Heart right ventricle (tissue), 16 donors: ENCODE measurements at regions not wholly inside any gene's neighbourhood (a gene's known extent, or its start where the extent isn't known, plus 50 kb on each side); places are given as distances from the start of the nearest gene placed in this dataset.

Source experiments
- ATAC-seq, 8 donors: fragments of 200-7000 bp; cut with Tn5 transposase; one replicate each; pipeline ENCODE4 v1.9.1; 2020; ENCODE audit warnings: mild to moderate bottlenecking in 8 of 8, moderate library complexity in 8 of 8, moderate number of reproducible peaks in 1 of 8
- DNase-seq, 2 donors: peaks; one replicate each; pipeline ENCODE4 v3.0.0-alpha.2; 2020
- H3K27ac ChIP-seq, 10 donors: fragments of 200-600 bp; sonication (generic) in 2 of 10; one replicate each; pipeline versions ENCODE4 v1.5.0 to v1.8.0; 2020 to 2022; ENCODE audit warnings: mild to moderate bottlenecking in 3 of 10
- H3K27me3 ChIP-seq, 7 donors: fragments of 200-600 bp; one replicate each; pipeline ENCODE4 v1.8.0; 2021 to 2022; ENCODE audit warnings: mild to moderate bottlenecking in 2 of 7
- H3K36me3 ChIP-seq, 9 donors: fragments of 200-600 bp; sonication (generic) in 1 of 9; one replicate each; pipeline versions ENCODE4 v1.5.0 to v1.8.0; 2020 to 2022; ENCODE audit warnings: mild to moderate bottlenecking in 2 of 9
- H3K4me1 ChIP-seq, 9 donors: fragments of 200-600 bp; sonication (generic) in 1 of 9; one replicate each; pipeline versions ENCODE4 v1.5.0 to v1.8.0; 2020 to 2022; ENCODE audit warnings: mild to moderate bottlenecking in 4 of 9
- H3K4me3 ChIP-seq, 10 donors: fragments of 200-600 bp; sonication (generic) in 2 of 10; one replicate each; pipeline versions ENCODE4 v1.5.0 to v1.8.0; 2020 to 2022; ENCODE audit warnings: mild to moderate bottlenecking in 7 of 10, moderate library complexity in 2 of 10
- H3K9me3 ChIP-seq, 11 donors: fragments of 200-600 bp in 10 of 11; sonication (generic) in 2 of 11; one replicate each; pipeline versions ENCODE4 v1.5.0 to v1.8.0; 2013 to 2022; ENCODE audit warnings: mild to moderate bottlenecking in 2 of 11, control low read depth in 1 of 11, moderate library complexity in 1 of 11
- WGBS, 2 donors: extraction: QIAGEN DNeasy Blood & Tissue Kit; methylation state at CpG; one replicate each; pipeline ENCODE4 v1.1.7; 2013; ENCODE audit warnings: inconsistent platforms in 1 of 2; 5-methylcytosine and 5-hydroxymethylcytosine counted together
- intact Hi-C, 10 donors: fragments of 100-400 bp; cut with DNase I; formaldehyde crosslinking; loops; one replicate each; pipeline versions ENCODE4 v1.11.1 to v1.14.2; 2022
- TF ChIP-seq, protein P1 (sequence below), 9 donors: fragments of 200-600 bp; sonication (generic) in 2 of 9; IDR thresholded peaks; one replicate each; pipeline versions ENCODE4 v1.5.0 to v1.8.0; 2021 to 2022; ENCODE audit warnings: antibody characterized with exemption in 9 of 9, mild to moderate bottlenecking in 5 of 9, moderate library complexity in 1 of 9
- donor health status: Arrhythmogenic right ventricular cardiomyopathy.
- donor health status: ischemic (EF 13 %, LVEDD 7.1; RV severe dilation, severe dysfunction).
- donor health status: healthy with polysubstance abuse.
- donor health status: DM: no; HTN: yes; CAD: no.
- donor health status: DM: no; HTN: no; CAD: no.
- donor health status: ischemic (EF 25% LVEDD 6.9; RV normal size, moderate dysfunction).
- donor health status: ischemic (EF 25% LVEDD 5.7; RV mildly dilated, moderate dysfunction).
- donor health status: healthy.
- donor health status: DM: yes; HTN: yes; CAD: no.
- donor health status: Ischemic cardiomyopathy.
- donor health status: ischemic (EF 35%, LVEDD 5.7; RV mildly dilated, moderate dysfunction).
- donor health status: nonischemic (EF 11% LVEDD 7.7; RV severe dilation, severe dysfunction).
- donor health status: DM: yes; HTN: yes; CAD: no.
- donor health status: PGD.
- donor health status: ischemic (EF 29% LVEDD 5.4; RV normal size, mild dysfunction).
- donor health status: nonischemic (EF 23%, LVEDD 6.1; RV moderate dilation, normal function).

DNA sequence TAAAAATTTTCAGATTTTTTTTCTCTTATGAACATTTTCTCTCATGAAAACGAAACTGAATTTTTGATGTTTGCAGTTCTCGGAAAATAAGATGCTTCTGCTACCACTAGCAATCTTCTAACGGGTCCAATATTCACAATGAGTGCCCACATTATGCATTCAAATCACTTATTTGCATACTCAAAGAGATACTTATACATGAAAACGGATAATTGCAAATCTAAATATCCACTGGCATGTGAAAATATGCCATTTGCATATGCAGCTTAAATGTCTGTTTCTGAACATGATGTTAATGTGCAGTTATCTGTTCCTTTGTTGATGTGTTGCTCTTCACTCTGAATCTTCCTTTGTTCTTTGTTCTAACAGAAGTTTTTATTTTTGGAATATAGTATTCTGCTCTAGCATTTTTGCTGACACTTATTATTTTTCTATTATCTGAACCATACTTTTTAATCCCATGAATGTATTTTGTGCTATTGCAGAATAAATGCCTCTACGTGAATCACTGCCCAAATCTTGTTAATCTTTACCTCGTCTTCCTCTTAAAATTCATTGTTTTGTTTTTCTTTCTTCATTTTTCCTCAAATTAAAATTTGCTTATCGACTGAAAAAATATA lies 259.4 kb upstream of the BRINP3 start:
- WGBS, 2 donors, result 69 to 78% methylated on average over 7 of the region's 7 CpGs
- ATAC-seq (no peak), DNase-seq (no peak)
- no peaks in the 10 kb centered on the region for H3K4me1 ChIP-seq
- intact Hi-C loops, result no loop called here
- H3K4me3 ChIP-seq, result no peak overlapping the region
- H3K27me3 ChIP-seq, result no peaks in the 10 kb centered on the region
- H3K36me3 ChIP-seq, result no peaks in the 10 kb centered on the region
- TF ChIP-seq, protein P1, sequence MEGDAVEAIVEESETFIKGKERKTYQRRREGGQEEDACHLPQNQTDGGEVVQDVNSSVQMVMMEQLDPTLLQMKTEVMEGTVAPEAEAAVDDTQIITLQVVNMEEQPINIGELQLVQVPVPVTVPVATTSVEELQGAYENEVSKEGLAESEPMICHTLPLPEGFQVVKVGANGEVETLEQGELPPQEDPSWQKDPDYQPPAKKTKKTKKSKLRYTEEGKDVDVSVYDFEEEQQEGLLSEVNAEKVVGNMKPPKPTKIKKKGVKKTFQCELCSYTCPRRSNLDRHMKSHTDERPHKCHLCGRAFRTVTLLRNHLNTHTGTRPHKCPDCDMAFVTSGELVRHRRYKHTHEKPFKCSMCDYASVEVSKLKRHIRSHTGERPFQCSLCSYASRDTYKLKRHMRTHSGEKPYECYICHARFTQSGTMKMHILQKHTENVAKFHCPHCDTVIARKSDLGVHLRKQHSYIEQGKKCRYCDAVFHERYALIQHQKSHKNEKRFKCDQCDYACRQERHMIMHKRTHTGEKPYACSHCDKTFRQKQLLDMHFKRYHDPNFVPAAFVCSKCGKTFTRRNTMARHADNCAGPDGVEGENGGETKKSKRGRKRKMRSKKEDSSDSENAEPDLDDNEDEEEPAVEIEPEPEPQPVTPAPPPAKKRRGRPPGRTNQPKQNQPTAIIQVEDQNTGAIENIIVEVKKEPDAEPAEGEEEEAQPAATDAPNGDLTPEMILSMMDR (IDR thresholded peaks at IDR 0.05), result no peak
- H3K27ac ChIP-seq, result no peak overlapping the region
- peaks cover 0 to 8% (median 0%) of the 10 kb centered on the region in 11 donors for H3K9me3 ChIP-seq

DNA sequence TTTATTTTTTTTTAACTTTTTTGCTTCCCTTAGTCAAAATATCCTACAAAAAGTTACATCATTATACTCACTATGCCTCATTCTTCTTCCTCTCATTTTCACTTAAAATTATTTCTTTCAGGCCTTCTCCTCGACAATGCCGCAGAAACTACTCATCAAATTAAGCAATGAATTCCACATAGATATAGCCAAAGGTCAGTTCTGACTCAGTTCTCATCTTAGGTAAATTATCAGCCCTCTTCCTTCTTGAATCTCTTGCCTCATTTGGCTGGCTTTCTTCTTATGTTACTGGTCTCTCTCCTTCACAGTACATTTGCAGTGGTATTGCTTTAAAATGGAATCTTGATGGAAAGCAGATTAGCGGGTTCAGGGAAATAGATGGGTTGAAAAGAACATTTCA lies 260.7 kb upstream of the BRINP3 start:
- intact Hi-C loops, result no loop called here
- TF ChIP-seq, protein P1 (IDR thresholded peaks at IDR 0.05), result no peak
- H3K9me3 ChIP-seq, result peaks cover 0 to 8% (median 0%) of the 10 kb centered on the region in 11 donors

DNA sequence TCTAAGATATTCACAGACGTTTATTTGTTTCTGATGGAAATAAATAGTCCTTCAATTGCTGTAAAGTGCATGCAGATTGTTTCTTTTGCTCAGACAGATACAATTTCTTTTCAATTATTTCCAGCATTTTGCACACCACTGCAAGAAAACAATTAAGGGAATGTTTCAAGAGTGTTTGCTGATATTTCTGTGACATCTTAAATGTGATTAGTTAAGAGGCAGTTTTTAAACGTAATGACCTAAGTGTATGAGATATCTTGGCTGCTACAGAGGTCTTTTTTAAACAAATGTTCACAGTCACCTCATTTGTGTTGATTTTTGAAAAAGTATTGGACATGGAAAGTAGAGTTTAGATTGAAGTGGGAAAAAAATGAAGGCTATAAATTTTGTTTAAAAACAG lies 262.3 kb upstream of the BRINP3 start:
- intact Hi-C loops, result no loop called here
- no peak for DNase-seq
- Histone ChIP-seq H3K27me3 (no peaks in the 10 kb centered on the region), H3K4me1 (no peaks in the 10 kb centered on the region), H3K36me3 (no peaks in the 10 kb centered on the region), H3K9me3 (peaks cover 0 to 7% (median 0%) of the 10 kb centered on the region in 11 donors), H3K27ac (no peak overlapping the region), H3K4me3 (no peak overlapping the region)
- TF ChIP-seq, protein P1 (IDR thresholded peaks at IDR 0.05), result no peak
- ATAC-seq, result no peak
- 13 to 21% methylated on average over 2 of the region's 2 CpGs for WGBS, 2 donors

More for the DNA sequence above, 260.7 kb upstream of the BRINP3 start:
- WGBS, 2 donors, result 86 to 87% methylated on average over 3 of the region's 3 CpGs
- H3K36me3 ChIP-seq, result no peaks in the 10 kb centered on the region
- no peaks in the 10 kb centered on the region for H3K27me3 ChIP-seq
- no peak for ATAC-seq
- no peak overlapping the region for H3K4me3 ChIP-seq
- H3K27ac ChIP-seq, result no peak overlapping the region
- no peaks in the 10 kb centered on the region for H3K4me1 ChIP-seq
- DNase-seq, result no peak

DNA sequence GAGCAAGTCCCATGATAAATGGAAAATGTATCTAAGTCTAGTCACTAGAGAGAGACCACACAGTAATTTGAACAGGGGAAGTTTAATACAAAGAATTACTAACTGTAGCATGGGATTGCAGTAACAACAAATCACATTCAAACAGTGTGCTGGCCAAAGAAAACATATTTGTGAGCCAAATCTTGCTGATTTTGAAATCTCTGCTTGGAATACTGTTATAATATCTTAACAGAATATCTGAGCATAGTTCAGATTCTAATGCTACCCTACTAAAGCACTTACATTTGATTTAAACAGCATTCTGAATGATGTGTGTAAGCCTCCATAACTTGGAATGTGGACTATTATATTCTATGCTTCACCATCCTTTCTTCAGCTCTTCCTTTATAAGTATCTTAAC lies 270.0 kb upstream of the BRINP3 start:
- no peaks in the 10 kb centered on the region for H3K9me3 ChIP-seq
- H3K4me1 ChIP-seq, result no peaks in the 10 kb centered on the region
- TF ChIP-seq, protein P1 (IDR thresholded peaks at IDR 0.05), result no peak
- H3K36me3 ChIP-seq, result no peaks in the 10 kb centered on the region
- H3K27me3 ChIP-seq, result no peaks in the 10 kb centered on the region
- H3K4me3 ChIP-seq, result no peak overlapping the region
- DNase-seq (no peak), ATAC-seq (peak in 1 of 8 donors; percentile 59)
- H3K27ac ChIP-seq, result no peak overlapping the region
- intact Hi-C loops, result no loop called here
